ENCODE measurements at regions not wholly inside any gene's neighbourhood (a gene's known extent, or its start where the extent isn't known, plus 50 kb on each side); places are given as distances from the start of the nearest gene placed in this dataset.

GRCh38 chr3:86634361-86634760 is 356.6 kb downstream of the VGLL3 start:
- TF ChIP-seq CTCF (conservative IDR thresholded peaks at IDR 0.05) (no peak), ZFX (IDR thresholded peaks at IDR 0.05) (no peak)
